NCI-H1417 (cell line): ENCODE measurements at regions not wholly inside any gene's neighbourhood (a gene's known extent, or its start where the extent isn't known, plus 50 kb on each side); places are given as distances from the start of the nearest gene placed in this dataset.
A peak's percentile ranks its signal among the peaks of the same experiment; 100 is the strongest.

Experiments
- DNase-seq, 3 experiments: peaks; one replicate each; lab custom pipeline; 2025; lab: John Stamatoyannopoulos, UW

- no peak for DNase-seq
Observed at GRCh38 chr2:217065012-217065290, 205.1 kb upstream of the TNP1 start.

- DNase-seq = no peak
Observed at GRCh38 chr2:217064234-217065011, 204.6 kb upstream of the TNP1 start.

- DNase-seq = no peak
Observed at GRCh38 chr2:217063238-217063755, 203.4 kb upstream of the TNP1 start.

- DNase-seq = peak in 1 of 3 experiments; percentile 20
Observed at GRCh38 chr2:217062768-217063167, 202.9 kb upstream of the TNP1 start.

- no peak for DNase-seq
Observed at GRCh38 chr2:217061916-217062505, 202.1 kb upstream of the TNP1 start.

- DNase-seq = no peak
Observed at GRCh38 chr2:217060951-217061547, 201.2 kb upstream of the TNP1 start.

GRCh38 chr2:217060516-217060915 lies 200.7 kb upstream of the TNP1 start:
- no peak for DNase-seq

- peak in 2 of 3 experiments; percentile 13 to 42 for DNase-seq
Observed at GRCh38 chr2:217058791-217059755, 199.2 kb upstream of the TNP1 start.

- DNase-seq = no peak
Observed at GRCh38 chr2:217057773-217058172, 197.9 kb upstream of the TNP1 start.

GRCh38 chr2:217055624-217056023 lies 195.8 kb upstream of the TNP1 start:
- DNase-seq = peak in 2 of 3 experiments; percentile 39 to 61

- DNase-seq = peak; percentile 22 to 88 (median 67)
Observed at GRCh38 chr2:217054791-217055190, 194.9 kb upstream of the TNP1 start.

GRCh38 chr2:217052856-217053577 lies 193.2 kb upstream of the TNP1 start:
- no peak for DNase-seq

GRCh38 chr2:217051416-217051815 lies 191.6 kb upstream of the TNP1 start:
- DNase-seq = no peak

GRCh38 chr2:217049956-217050355 lies 190.1 kb upstream of the TNP1 start:
- peak in 2 of 3 experiments; percentile 15 to 46 for DNase-seq

- peak in 1 of 3 experiments; percentile 47 for DNase-seq
Observed at GRCh38 chr2:217049422-217049821, 189.6 kb upstream of the TNP1 start.

- DNase-seq = peak in 1 of 3 experiments; percentile 25
Observed at GRCh38 chr2:217048730-217049129, 188.9 kb upstream of the TNP1 start.

GRCh38 chr2:217047631-217048030 lies 187.8 kb upstream of the TNP1 start:
- no peak for DNase-seq

GRCh38 chr2:217047209-217047608 lies 187.3 kb upstream of the TNP1 start:
- DNase-seq = no peak

GRCh38 chr2:217045700-217046475 lies 186.0 kb upstream of the TNP1 start:
- DNase-seq = no peak

- no peak for DNase-seq
Observed at GRCh38 chr2:217040099-217040498, 180.2 kb upstream of the TNP1 start.
